GM18507 (cell line): ENCODE measurements at regions not wholly inside any gene's neighbourhood (a gene's known extent, or its start where the extent isn't known, plus 50 kb on each side); places are given as distances from the start of the nearest gene placed in this dataset.

Source experiments
- DNase-seq: peaks from one replicate; pipeline ENCODE4 v3.0.0; 2011; ENCODE audit warnings: low read depth; ENCODE audit not compliant: insufficient read length; ENCODE audit errors: extremely low spot score
- FAIRE-seq: peaks from 2 replicates; lab custom pipeline; 2011; peaks lifted over from hg19 to GRCh38; lab: Jason Lieb, UNC

- DNase-seq: no peak
- FAIRE-seq: no peak
These were observed 108.1 kb downstream of the MAP3K21 start for GRCh38 chr1:233435622-233436021.

GRCh38 chr1:233439721-233440120 lies 112.2 kb downstream of the MAP3K21 start:
- DNase-seq (no peak), FAIRE-seq (no peak)

DNA sequence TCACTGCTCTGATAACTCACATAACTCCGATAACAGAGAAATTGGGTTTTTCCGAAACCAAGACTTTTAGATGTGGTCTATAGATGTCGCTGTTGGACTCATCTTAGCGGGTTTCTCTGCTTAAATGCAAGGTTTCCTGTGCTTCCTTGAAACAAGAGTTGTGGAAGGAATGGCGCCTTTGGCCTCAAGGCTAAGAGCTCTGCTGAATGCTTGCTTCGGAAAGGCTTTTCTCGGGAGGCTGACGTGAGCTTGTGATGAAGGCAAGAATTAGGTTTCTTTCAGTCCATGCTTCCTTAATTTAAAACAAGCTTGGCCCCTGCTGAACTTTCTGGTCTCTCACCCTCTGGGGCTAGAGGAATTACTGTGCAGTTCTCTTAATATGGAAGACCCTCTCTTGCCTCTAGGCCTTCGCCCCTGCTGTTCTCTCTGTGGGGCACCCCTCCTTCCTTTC lies 113.5 kb downstream of the MAP3K21 start:
- FAIRE-seq: peak; percentile 86
- no peak for DNase-seq

GRCh38 chr1:233442026-233442780 lies 114.7 kb downstream of the MAP3K21 start:
- FAIRE-seq (no peak), DNase-seq (no peak)

GRCh38 chr1:233443040-233443760 lies 115.7 kb downstream of the MAP3K21 start:
- no peak for DNase-seq
- FAIRE-seq: no peak

GRCh38 chr1:233444484-233444883 lies 117.0 kb downstream of the MAP3K21 start:
- FAIRE-seq: no peak

DNA sequence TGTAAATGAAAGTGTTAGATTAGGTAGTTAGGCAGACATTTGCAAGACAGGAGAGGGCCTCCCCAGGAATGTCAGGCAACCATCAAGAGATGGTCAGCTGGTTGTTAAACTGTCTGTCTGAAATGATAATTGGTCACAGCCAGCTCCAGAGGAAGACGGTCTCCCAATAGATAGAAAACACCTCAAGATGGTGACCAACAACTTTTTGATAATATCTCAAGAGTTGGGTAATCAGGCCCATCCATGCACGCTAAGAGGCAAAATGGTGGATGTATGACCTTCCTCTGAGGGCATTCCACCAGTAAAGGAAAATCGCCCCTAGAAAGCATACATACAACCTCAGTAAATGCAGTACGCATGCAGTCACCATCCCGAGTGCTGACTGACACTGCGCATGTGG lies 118.2 kb downstream of the MAP3K21 start:
- no peak for FAIRE-seq
- DNase-seq: no peak

More at GRCh38 chr1:233444484-233444883, 117.0 kb downstream of the MAP3K21 start:
- no peak for DNase-seq

- no peak for FAIRE-seq
These were observed 119.4 kb downstream of the MAP3K21 start for GRCh38 chr1:233446935-233447334.

GRCh38 chr1:233448109-233448689 lies 120.7 kb downstream of the MAP3K21 start:
- DNase-seq (no peak), FAIRE-seq (no peak)

More at GRCh38 chr1:233446935-233447334, 119.4 kb downstream of the MAP3K21 start:
- no peak for DNase-seq

GRCh38 chr1:233452724-233453123 lies 125.2 kb downstream of the MAP3K21 start:
- FAIRE-seq (no peak), DNase-seq (no peak)

DNA sequence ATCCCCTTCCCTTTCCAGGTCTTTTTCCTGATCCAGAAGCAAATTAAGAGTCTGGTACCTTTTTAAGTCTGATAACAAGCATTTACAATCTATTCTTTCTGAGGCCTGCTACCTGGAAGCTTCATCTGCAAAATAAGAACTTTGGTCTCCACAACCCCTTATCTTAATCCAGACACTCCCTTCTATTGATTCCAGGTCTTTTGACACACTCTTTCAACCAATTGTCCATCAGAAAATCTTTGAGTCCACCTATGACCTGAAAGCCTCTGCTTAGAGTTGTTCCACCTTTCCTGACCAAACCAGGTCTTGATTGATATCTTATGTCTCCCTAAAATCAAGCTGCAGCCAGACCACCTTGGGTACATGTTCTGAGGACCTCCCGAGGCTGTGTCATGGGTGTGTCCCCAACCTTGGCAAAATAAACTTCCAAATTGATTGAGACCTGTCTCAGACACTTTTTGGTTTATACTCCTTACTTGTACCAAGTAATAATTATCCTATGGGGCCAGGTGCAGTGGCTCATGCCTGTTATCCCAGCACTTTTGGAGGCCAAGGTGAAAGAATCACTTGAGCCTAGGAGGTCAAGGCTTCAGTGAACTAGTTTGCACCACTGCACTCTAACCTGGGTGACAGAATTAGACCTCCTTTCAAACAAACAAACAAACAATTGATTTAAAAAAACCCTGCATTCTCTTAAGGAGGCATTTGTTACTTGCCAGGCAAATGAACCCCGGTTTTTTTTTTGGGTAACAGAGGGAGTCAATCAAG lies 126.1 kb downstream of the MAP3K21 start:
- DNase-seq: no peak

GRCh38 chr1:233459470-233459945 lies 132.0 kb downstream of the MAP3K21 start:
- FAIRE-seq: peak; percentile 15
- DNase-seq: no peak

More for the DNA sequence above, 126.1 kb downstream of the MAP3K21 start:
- FAIRE-seq: no peak

GRCh38 chr1:233459968-233460367 lies 132.4 kb downstream of the MAP3K21 start:
- DNase-seq (no peak), FAIRE-seq (no peak)

DNA sequence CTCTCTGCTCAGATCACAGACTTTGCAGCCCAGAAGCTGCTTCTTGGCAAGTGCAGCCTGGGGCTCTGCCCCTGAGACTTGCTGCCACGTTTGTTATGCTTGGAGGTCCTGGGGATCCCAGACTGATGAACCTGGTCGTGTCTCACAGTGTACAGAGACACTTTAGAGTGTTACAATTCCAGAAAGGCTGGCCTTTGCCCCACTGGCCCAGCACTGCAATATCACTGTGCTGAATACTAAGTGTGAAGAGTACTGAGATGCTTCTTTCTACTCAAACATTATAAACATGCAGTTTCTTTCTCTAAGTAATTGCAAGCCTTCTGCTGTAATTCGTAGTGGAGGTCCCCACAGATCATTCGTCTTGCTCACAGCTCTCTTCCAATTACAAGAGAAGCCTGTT lies 133.2 kb downstream of the MAP3K21 start:
- DNase-seq (no peak), FAIRE-seq (no peak)

- DNase-seq: no peak
- FAIRE-seq: no peak
These were observed 134.3 kb downstream of the MAP3K21 start for GRCh38 chr1:233461847-233462246.

DNA sequence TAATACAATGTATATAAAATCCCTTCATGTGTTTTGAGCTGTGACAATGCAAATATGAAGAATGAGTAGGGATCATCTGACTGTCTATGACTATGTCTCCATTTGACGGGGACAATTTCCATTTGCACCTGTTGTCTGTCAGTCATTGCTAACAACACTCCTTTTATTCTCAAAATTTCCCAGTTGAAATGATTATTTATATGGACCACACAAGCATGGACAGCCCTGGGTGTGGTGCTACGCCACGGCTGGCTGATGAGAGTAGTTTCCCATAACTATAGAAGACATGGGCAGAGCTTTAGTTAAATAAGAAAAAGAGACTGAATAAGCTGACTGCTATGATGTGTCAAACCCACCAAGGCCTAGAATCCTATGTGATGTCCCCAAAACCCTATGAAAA lies 135.8 kb downstream of the MAP3K21 start:
- no peak for FAIRE-seq

GRCh38 chr1:233465745-233466343 lies 138.3 kb downstream of the MAP3K21 start:
- DNase-seq: no peak
- no peak for FAIRE-seq

More for the DNA sequence above, 135.8 kb downstream of the MAP3K21 start:
- no peak for DNase-seq

DNA sequence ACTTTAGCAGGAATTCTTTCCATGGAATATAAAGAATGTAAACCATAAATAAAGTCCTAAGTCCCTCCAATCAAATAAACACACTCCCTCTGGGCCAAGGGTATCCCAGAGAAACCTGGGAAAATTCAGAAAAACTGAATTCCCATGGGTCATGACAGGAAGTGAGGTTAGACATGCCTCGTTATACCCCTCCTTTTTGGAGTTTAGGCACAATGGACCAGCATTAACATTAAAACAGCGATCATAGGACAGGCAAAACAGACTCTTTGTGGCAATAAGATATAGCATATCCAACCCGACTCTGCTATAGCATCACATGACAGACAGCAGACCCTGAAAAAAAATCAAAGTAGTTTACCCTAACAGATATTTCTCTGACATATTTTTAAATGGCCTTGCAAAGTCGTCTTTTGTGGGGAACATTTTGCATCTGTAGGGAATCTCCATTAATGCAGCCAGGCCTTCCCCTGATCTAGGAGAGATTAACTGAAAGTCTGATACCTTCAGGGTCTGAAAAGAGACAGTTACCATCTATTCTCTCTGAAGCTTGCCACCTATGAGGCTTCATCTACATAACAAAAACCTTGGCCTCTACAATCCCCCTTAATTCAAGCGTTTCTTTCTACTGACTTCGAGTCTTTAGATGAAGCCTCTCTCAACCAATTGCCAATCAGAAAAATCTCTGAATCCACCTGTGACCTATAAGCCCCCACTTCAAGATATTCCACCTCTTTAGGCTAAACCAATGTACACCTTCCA lies 143.0 kb upstream of the KCNK1 start:
- FAIRE-seq (no peak), DNase-seq (no peak)
